Liver (tissue), 8 donors: ENCODE measurements at regions not wholly inside any gene's neighbourhood (a gene's known extent, or its start where the extent isn't known, plus 50 kb on each side); places are given as distances from the start of the nearest gene placed in this dataset.

Experiments used
- DNase-seq: peaks from one replicate; pipeline ENCODE4 v3.0.0-alpha.2; 2017; ENCODE audit warnings: low spot score
- H3K27ac ChIP-seq, 2 donors: one replicate each; pipeline ENCODE4 v1.7.0; 2013; ENCODE audit warnings: inconsistent platforms in 2 of 2, low read length in 2 of 2, control low read depth in 1 of 2, low read depth in 1 of 2, mild to moderate bottlenecking in 1 of 2
- H3K27me3 ChIP-seq, 4 donors: one replicate each; pipeline versions ENCODE4 v1.6.1 to v1.7.0; 2013; ENCODE audit warnings: low read length in 3 of 4, inconsistent platforms in 1 of 4, mild to moderate bottlenecking in 1 of 4, moderate library complexity in 1 of 4; ENCODE audit not compliant: control insufficient read depth in 4 of 4, insufficient read depth in 4 of 4
- H3K36me3 ChIP-seq, 4 donors: one replicate each; pipeline versions ENCODE4 v1.6.1 to v1.7.0; 2013; ENCODE audit warnings: low read length in 3 of 4, mild to moderate bottlenecking in 3 of 4, low read depth in 1 of 4, moderate library complexity in 1 of 4; ENCODE audit not compliant: control insufficient read depth in 4 of 4, insufficient read depth in 3 of 4
- H3K4me1 ChIP-seq, 4 donors: one replicate each; pipeline versions ENCODE4 v1.6.1 to v1.7.0; 2013; ENCODE audit warnings: low read length in 3 of 4, mild to moderate bottlenecking in 3 of 4, moderate library complexity in 1 of 4; ENCODE audit not compliant: control insufficient read depth in 4 of 4, insufficient read depth in 4 of 4
- H3K4me3 ChIP-seq, 3 donors: one replicate each; pipeline versions ENCODE4 v1.6.1 to v1.7.0; 2013; ENCODE audit warnings: low read length in 3 of 3, control low read depth in 1 of 3, low read depth in 1 of 3, mild to moderate bottlenecking in 1 of 3
- H3K9ac ChIP-seq, 2 donors: one replicate each; pipeline ENCODE4 v1.7.0; 2013; ENCODE audit warnings: low read length in 2 of 2, mild to moderate bottlenecking in 2 of 2, moderate library complexity in 2 of 2, control low read depth in 1 of 2, low read depth in 1 of 2
- H3K9me3 ChIP-seq, 4 donors: one replicate each; pipeline versions ENCODE4 v1.6.1 to v1.7.0; 2013; ENCODE audit warnings: low read length in 3 of 4; ENCODE audit not compliant: control insufficient read depth in 4 of 4
- ATF3 ChIP-seq: IDR thresholded peaks from 2 replicates; pipeline ENCODE4 v1.6.1; 2016; ENCODE audit warnings: antibody characterized with exemption
- EGR1 ChIP-seq, 2 donors: IDR thresholded peaks; 2 replicates each; pipeline ENCODE4 v1.6.1; 2016 to 2018; ENCODE audit warnings: antibody characterized with exemption in 2 of 2, low read depth in 2 of 2
- FOXA1 ChIP-seq: IDR thresholded peaks from 2 replicates; pipeline ENCODE4 v1.6.1; 2016; ENCODE audit warnings: antibody characterized with exemption
- FOXA2 ChIP-seq: IDR thresholded peaks from 2 replicates; pipeline ENCODE4 v1.6.1; 2016; ENCODE audit warnings: antibody characterized with exemption
- GABPA ChIP-seq, 2 donors: IDR thresholded peaks in 1 of 2; conservative IDR thresholded peaks in 1 of 2; 2 replicates each; pipeline ENCODE4 v1.6.1; 2016; ENCODE audit warnings: antibody characterized with exemption in 2 of 2, mild to moderate bottlenecking in 1 of 2, moderate library complexity in 1 of 2
- HNF4A ChIP-seq, 2 donors: conservative IDR thresholded peaks; 2 replicates each; pipeline ENCODE4 v1.6.1; 2016; ENCODE audit warnings: antibody characterized with exemption in 2 of 2, mild to moderate bottlenecking in 2 of 2
- HNF4G ChIP-seq: IDR thresholded peaks from 2 replicates; pipeline ENCODE4 v1.6.1; 2016; ENCODE audit warnings: antibody characterized with exemption
- JUND ChIP-seq, 2 donors: IDR thresholded peaks; 2 replicates each; pipeline ENCODE4 v1.6.1; 2016; ENCODE audit warnings: antibody characterized with exemption in 2 of 2
- NR2F2 ChIP-seq: IDR thresholded peaks from 2 replicates; pipeline ENCODE4 v1.6.1; 2016; ENCODE audit warnings: antibody characterized with exemption
- RAD21 ChIP-seq, 2 donors: IDR thresholded peaks; 2 replicates each; pipeline ENCODE4 v1.6.1; 2016; ENCODE audit warnings: antibody characterized with exemption in 2 of 2, mild to moderate bottlenecking in 2 of 2
- RXRA ChIP-seq, 2 donors: IDR thresholded peaks; 2 replicates each; pipeline ENCODE4 v1.6.1; 2017 to 2018; ENCODE audit warnings: antibody characterized with exemption in 2 of 2, mild to moderate bottlenecking in 1 of 2
- SP1 ChIP-seq: IDR thresholded peaks from 2 replicates; pipeline ENCODE4 v1.6.1; 2018; ENCODE audit warnings: antibody characterized with exemption, mild to moderate bottlenecking
- TAF1 ChIP-seq: conservative IDR thresholded peaks from 2 replicates; pipeline ENCODE4 v1.6.1; 2016; ENCODE audit warnings: antibody characterized with exemption, mild to moderate bottlenecking
- YY1 ChIP-seq: IDR thresholded peaks from 2 replicates; pipeline ENCODE4 v1.6.1; 2016; ENCODE audit warnings: antibody characterized with exemption, mild to moderate bottlenecking
- WGBS: extraction: QIAGEN DNeasy Blood & Tissue Kit; methylation state at CpG from one replicate; pipeline ENCODE4 v1.1.7; 2013; 5-methylcytosine and 5-hydroxymethylcytosine counted together
- TF ChIP-seq, protein P1 (sequence below): fragments of 150-350 bp; IDR thresholded peaks from 2 replicates; pipeline ENCODE4 v1.5.1; 2017; ENCODE audit warnings: improper control_type of control experiment, low read depth, low read length; ENCODE audit not compliant: missing input control
- TF ChIP-seq, protein P2 (sequence below): IDR thresholded peaks from 2 replicates; pipeline ENCODE4 v1.6.1; 2016; ENCODE audit warnings: antibody characterized with exemption, mild to moderate bottlenecking
- TF ChIP-seq, protein P3 (sequence below): IDR thresholded peaks from 2 replicates; pipeline ENCODE4 v1.6.1; 2016; ENCODE audit warnings: antibody characterized with exemption
- TF ChIP-seq, protein P4 (sequence below): IDR thresholded peaks from 2 replicates; pipeline ENCODE4 v1.6.1; 2016; ENCODE audit warnings: antibody characterized with exemption
- donor health status: healthy.
- donor health status: healthy.
- donor health status: healthy.
- donor health status: healthy.
- donor health status: healthy.

- H3K4me3 ChIP-seq: no peak overlapping the region
- TF ChIP-seq GABPA (IDR thresholded peaks at IDR 0.05 in 1 of 2, conservative IDR thresholded peaks at IDR 0.05 in 1 of 2) (no peak), TAF1 (no peak), FOXA1 (no peak), JUND (IDR thresholded peaks at IDR 0.05) (no peak), RXRA (IDR thresholded peaks at IDR 0.05) (no peak)
- TF ChIP-seq, protein P1, sequence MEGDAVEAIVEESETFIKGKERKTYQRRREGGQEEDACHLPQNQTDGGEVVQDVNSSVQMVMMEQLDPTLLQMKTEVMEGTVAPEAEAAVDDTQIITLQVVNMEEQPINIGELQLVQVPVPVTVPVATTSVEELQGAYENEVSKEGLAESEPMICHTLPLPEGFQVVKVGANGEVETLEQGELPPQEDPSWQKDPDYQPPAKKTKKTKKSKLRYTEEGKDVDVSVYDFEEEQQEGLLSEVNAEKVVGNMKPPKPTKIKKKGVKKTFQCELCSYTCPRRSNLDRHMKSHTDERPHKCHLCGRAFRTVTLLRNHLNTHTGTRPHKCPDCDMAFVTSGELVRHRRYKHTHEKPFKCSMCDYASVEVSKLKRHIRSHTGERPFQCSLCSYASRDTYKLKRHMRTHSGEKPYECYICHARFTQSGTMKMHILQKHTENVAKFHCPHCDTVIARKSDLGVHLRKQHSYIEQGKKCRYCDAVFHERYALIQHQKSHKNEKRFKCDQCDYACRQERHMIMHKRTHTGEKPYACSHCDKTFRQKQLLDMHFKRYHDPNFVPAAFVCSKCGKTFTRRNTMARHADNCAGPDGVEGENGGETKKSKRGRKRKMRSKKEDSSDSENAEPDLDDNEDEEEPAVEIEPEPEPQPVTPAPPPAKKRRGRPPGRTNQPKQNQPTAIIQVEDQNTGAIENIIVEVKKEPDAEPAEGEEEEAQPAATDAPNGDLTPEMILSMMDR: no peak
- TF ChIP-seq, protein P2, sequence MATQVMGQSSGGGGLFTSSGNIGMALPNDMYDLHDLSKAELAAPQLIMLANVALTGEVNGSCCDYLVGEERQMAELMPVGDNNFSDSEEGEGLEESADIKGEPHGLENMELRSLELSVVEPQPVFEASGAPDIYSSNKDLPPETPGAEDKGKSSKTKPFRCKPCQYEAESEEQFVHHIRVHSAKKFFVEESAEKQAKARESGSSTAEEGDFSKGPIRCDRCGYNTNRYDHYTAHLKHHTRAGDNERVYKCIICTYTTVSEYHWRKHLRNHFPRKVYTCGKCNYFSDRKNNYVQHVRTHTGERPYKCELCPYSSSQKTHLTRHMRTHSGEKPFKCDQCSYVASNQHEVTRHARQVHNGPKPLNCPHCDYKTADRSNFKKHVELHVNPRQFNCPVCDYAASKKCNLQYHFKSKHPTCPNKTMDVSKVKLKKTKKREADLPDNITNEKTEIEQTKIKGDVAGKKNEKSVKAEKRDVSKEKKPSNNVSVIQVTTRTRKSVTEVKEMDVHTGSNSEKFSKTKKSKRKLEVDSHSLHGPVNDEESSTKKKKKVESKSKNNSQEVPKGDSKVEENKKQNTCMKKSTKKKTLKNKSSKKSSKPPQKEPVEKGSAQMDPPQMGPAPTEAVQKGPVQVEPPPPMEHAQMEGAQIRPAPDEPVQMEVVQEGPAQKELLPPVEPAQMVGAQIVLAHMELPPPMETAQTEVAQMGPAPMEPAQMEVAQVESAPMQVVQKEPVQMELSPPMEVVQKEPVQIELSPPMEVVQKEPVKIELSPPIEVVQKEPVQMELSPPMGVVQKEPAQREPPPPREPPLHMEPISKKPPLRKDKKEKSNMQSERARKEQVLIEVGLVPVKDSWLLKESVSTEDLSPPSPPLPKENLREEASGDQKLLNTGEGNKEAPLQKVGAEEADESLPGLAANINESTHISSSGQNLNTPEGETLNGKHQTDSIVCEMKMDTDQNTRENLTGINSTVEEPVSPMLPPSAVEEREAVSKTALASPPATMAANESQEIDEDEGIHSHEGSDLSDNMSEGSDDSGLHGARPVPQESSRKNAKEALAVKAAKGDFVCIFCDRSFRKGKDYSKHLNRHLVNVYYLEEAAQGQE: no peak
- H3K9ac ChIP-seq: no peak overlapping the region
- no peaks in the 10 kb centered on the region for H3K36me3 ChIP-seq
- no peaks in the 10 kb centered on the region for H3K9me3 ChIP-seq
- 73% methylated on average over 7 of the region's 7 CpGs for WGBS
- DNase-seq: no peak
- peaks cover 0 to 3% (median 1%) of the 10 kb centered on the region in 4 donors for H3K27me3 ChIP-seq
- no peak overlapping the region for H3K27ac ChIP-seq
- no peaks in the 10 kb centered on the region for H3K4me1 ChIP-seq
Measured at GRCh38 chr20:61163031-61163430, 89.0 kb upstream of the CDH4 start.

GRCh38 chr20:61166324-61166723, 85.7 kb upstream of the CDH4 start:
- H3K4me3 ChIP-seq: no peak overlapping the region

More at GRCh38 chr20:61166324-61166723, 85.7 kb upstream of the CDH4 start:
- H3K27me3 ChIP-seq: peaks cover 0 to 4% (median 2%) of the 10 kb centered on the region in 4 donors
- TF ChIP-seq, protein P1: no peak
- TF ChIP-seq HNF4G (no peak), FOXA1 (no peak), SP1 (no peak), JUND (IDR thresholded peaks at IDR 0.05) (no peak), FOXA2 (no peak), GABPA (IDR thresholded peaks at IDR 0.05 in 1 of 2, conservative IDR thresholded peaks at IDR 0.05 in 1 of 2) (no peak), HNF4A (conservative IDR thresholded peaks at IDR 0.05) (no peak), EGR1 (IDR thresholded peaks at IDR 0.05; ENCODE audit: low read depth in 2 of 2) (no peak), ATF3 (no peak), RAD21 (IDR thresholded peaks at IDR 0.05) (no peak), RXRA (IDR thresholded peaks at IDR 0.05) (no peak), NR2F2 (no peak), YY1 (no peak), TAF1 (no peak)
- TF ChIP-seq, protein P3, sequence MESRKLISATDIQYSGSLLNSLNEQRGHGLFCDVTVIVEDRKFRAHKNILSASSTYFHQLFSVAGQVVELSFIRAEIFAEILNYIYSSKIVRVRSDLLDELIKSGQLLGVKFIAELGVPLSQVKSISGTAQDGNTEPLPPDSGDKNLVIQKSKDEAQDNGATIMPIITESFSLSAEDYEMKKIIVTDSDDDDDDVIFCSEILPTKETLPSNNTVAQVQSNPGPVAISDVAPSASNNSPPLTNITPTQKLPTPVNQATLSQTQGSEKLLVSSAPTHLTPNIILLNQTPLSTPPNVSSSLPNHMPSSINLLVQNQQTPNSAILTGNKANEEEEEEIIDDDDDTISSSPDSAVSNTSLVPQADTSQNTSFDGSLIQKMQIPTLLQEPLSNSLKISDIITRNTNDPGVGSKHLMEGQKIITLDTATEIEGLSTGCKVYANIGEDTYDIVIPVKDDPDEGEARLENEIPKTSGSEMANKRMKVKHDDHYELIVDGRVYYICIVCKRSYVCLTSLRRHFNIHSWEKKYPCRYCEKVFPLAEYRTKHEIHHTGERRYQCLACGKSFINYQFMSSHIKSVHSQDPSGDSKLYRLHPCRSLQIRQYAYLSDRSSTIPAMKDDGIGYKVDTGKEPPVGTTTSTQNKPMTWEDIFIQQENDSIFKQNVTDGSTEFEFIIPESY: no peak
- TF ChIP-seq, protein P2: no peak
- TF ChIP-seq, protein P4, sequence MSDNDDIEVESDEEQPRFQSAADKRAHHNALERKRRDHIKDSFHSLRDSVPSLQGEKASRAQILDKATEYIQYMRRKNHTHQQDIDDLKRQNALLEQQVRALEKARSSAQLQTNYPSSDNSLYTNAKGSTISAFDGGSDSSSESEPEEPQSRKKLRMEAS: no peak
- H3K27ac ChIP-seq: no peak overlapping the region
- no peaks in the 10 kb centered on the region for H3K9me3 ChIP-seq
- no peak overlapping the region for H3K9ac ChIP-seq
- DNase-seq: no peak
- H3K4me1 ChIP-seq: no peaks in the 10 kb centered on the region
- WGBS: 34% methylated on average over 3 of the region's 3 CpGs
- H3K36me3 ChIP-seq: no peaks in the 10 kb centered on the region
